Stimulated activated CD4-positive, alpha-beta T cell treated with anti-CD3 and anti-CD28 coated beads, Interleukin-4, amount 100 ng/mL, for 48 hours (primary cell): ENCODE measurements at regions not wholly inside any gene's neighbourhood (a gene's known extent, or its start where the extent isn't known, plus 50 kb on each side); places are given as distances from the start of the nearest gene placed in this dataset.
"Not testable (repeated sequence)": the region's sequence is repeated elsewhere in the genome, so short reads cannot be mapped to it uniquely, and the experiment has no call there.

Source experiments
- DNase-seq, 2 donors: peaks; one replicate each; pipeline ENCODE4 v3.0.0-alpha.2; 2020; ENCODE audit warnings: low read depth in 2 of 2

GRCh38 chr18:8882632-8883408 is 177.5 kb downstream of the MTCL1 start:
- DNase-seq = peak in 1 of 2 donors; percentile 2

- no peak for DNase-seq
Measured at GRCh38 chr18:8883409-8883668, 178.0 kb downstream of the MTCL1 start.

GRCh38 chr18:8887877-8888276 is 182.5 kb downstream of the MTCL1 start:
- DNase-seq = not testable (repeated sequence)

GRCh38 chr18:8889489-8889888 is 184.1 kb downstream of the MTCL1 start:
- no peak for DNase-seq

- DNase-seq = not testable (repeated sequence)
Measured at GRCh38 chr18:8890503-8890902, 185.1 kb downstream of the MTCL1 start.

- no peak for DNase-seq
Measured at GRCh38 chr18:8890957-8891464, 185.7 kb downstream of the MTCL1 start.

GRCh38 chr18:8893221-8893620 is 187.9 kb downstream of the MTCL1 start:
- no peak for DNase-seq

- no peak for DNase-seq
Measured at GRCh38 chr18:8893628-8894231, 188.4 kb downstream of the MTCL1 start.

- no peak for DNase-seq
Measured at GRCh38 chr18:8894823-8895222, 189.5 kb downstream of the MTCL1 start.

- no peak for DNase-seq
Measured at GRCh38 chr18:8895341-8895740, 190.0 kb downstream of the MTCL1 start.

- no peak for DNase-seq
Measured at GRCh38 chr18:8895987-8896619, 190.7 kb downstream of the MTCL1 start.

- no peak for DNase-seq
Measured at GRCh38 chr18:8899000-8899399, 193.6 kb downstream of the MTCL1 start.

- no peak for DNase-seq
Measured at GRCh38 chr18:8900552-8900951, 195.2 kb downstream of the MTCL1 start.

GRCh38 chr18:8901019-8901418 is 195.7 kb downstream of the MTCL1 start:
- no peak for DNase-seq

- DNase-seq = no peak
Measured at GRCh38 chr18:8904316-8904715, 198.2 kb upstream of the NDUFV2 start.

- DNase-seq = no peak
Measured at GRCh38 chr18:8908792-8909510, 193.5 kb upstream of the NDUFV2 start.

- DNase-seq = no peak
Measured at GRCh38 chr18:8910186-8910822, 192.2 kb upstream of the NDUFV2 start.

- DNase-seq = no peak
Measured at GRCh38 chr18:8910843-8911242, 191.7 kb upstream of the NDUFV2 start.

- DNase-seq = no peak
Measured at GRCh38 chr18:8911408-8912340, 190.8 kb upstream of the NDUFV2 start.
